ENCODE measurements at regions not wholly inside any gene's neighbourhood (a gene's known extent, or its start where the extent isn't known, plus 50 kb on each side); places are given as distances from the start of the nearest gene placed in this dataset.

GRCh38 chr5:58085800-58086199 lies 374.1 kb downstream of the PLK2 start:
- Histone ChIP-seq H3K36me3 (ENCODE audit: control insufficient read depth, insufficient read depth, low read length) (no peaks in the 10 kb centered on the region), H3K27me3 (ENCODE audit: control insufficient read depth, insufficient read depth, low read length) (no peaks in the 10 kb centered on the region), H3K4me3 (ENCODE audit: low read depth, low read length) (no peak overlapping the region)
- FAIRE-seq (peak; percentile 50), DNase-seq (ENCODE audit: low read depth) (peak; percentile 45)
- no peak for TF ChIP-seq CTCF (IDR thresholded peaks at IDR 0.05; ENCODE audit: insufficient read depth, low read length, severe bottlenecking)

DNA sequence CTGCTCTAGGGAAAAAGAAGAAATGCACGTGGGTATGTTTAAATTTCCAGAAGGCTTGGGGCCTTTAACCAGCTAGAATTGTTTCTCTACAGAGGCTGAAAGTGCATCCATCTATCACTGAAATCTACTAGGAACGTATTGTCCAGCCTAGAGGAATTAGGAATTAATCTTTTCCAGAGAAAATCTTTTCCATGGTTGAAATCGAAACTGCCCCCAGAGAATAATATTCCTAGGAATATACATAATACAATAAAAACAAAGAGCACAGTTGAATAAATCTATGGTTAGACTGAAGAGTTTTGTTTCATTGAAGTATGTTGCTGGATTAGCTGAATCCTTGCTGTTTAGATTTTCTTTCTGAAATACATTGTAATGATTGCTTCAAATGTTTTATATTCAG lies 378.5 kb downstream of the PLK2 start:
- no peak overlapping the region for H3K4me3 ChIP-seq (ENCODE audit: low read depth, low read length)
- FAIRE-seq (no peak), DNase-seq (ENCODE audit: low read depth) (no peak)
- H3K27me3 ChIP-seq (ENCODE audit: control insufficient read depth, insufficient read depth, low read length), result no peaks in the 10 kb centered on the region
- H3K36me3 ChIP-seq (ENCODE audit: control insufficient read depth, insufficient read depth, low read length), result no peaks in the 10 kb centered on the region
- no peak for TF ChIP-seq CTCF (IDR thresholded peaks at IDR 0.05; ENCODE audit: insufficient read depth, low read length, severe bottlenecking)

DNA sequence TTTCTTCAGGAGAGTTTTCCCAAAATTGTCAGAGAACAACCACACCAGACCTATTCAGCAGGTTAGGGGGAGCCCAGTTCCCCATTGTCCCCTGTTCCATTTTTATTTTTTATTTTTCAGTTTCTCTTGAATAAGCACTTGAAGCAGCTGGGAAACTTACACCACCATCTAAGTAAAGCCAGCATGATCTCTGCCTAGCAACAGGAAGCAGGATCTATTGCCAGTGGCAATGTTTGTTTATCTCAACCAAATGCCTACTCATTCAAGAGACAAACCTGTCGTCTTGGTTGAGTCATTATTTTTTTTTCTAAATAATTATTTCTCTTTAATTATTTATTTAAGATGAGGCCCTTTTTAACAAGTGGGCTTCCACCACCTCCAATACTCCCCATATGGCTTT lies 379.3 kb downstream of the PLK2 start:
- no peak for TF ChIP-seq CTCF (IDR thresholded peaks at IDR 0.05; ENCODE audit: insufficient read depth, low read length, severe bottlenecking)

DNA sequence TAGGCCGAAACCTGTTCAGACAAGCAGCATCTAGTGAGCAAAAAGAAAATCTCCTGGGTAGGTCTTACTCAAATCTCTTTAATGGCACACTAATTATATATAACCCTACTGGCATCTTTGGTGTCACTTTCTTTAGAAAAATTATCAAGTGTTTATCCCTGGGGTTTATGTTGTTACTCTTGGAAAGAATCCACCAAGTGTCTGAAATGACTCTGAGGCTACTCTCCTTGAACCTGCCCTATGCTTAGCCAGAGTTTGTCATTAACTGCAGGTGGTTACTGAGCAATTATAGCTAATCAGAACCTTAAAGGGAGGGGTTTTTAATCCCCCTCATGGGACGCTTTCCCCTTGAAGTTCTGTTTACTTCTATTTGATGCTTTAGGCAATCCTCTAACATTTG lies 381.9 kb downstream of the PLK2 start:
- Histone ChIP-seq H3K36me3 (ENCODE audit: control insufficient read depth, insufficient read depth, low read length) (no peaks in the 10 kb centered on the region), H3K27me3 (ENCODE audit: control insufficient read depth, insufficient read depth, low read length) (no peaks in the 10 kb centered on the region), H3K4me3 (ENCODE audit: low read depth, low read length) (no peak overlapping the region)
- TF ChIP-seq CTCF (IDR thresholded peaks at IDR 0.05; ENCODE audit: insufficient read depth, low read length, severe bottlenecking), result no peak
- DNase-seq (ENCODE audit: low read depth), result no peak
- no peak for FAIRE-seq

More for the DNA sequence above, 379.3 kb downstream of the PLK2 start:
- Histone ChIP-seq H3K27me3 (ENCODE audit: control insufficient read depth, insufficient read depth, low read length) (no peaks in the 10 kb centered on the region), H3K4me3 (ENCODE audit: low read depth, low read length) (no peak overlapping the region), H3K36me3 (ENCODE audit: control insufficient read depth, insufficient read depth, low read length) (no peaks in the 10 kb centered on the region)
- FAIRE-seq, result no peak
- peak; percentile 93 for DNase-seq (ENCODE audit: low read depth)

DNA sequence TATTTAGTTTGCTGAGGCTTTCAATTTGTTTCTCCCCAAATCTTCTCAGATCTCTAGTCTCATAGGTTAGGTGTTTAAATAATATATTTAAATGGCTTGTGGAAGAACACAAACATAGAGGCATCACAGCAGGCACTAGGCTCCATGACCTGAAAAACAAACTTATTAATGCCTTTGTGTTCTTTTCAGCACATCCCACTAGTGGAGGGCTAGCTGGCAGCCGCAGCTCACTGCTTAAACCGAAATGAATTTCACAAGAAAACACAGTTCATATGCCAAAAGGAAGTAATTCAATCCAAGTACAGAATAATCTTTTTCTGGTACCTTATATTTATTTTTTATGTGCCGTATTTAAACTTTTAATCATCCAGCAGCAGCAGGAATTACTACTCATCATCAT lies 382.5 kb downstream of the PLK2 start:
- Histone ChIP-seq H3K4me3 (ENCODE audit: low read depth, low read length) (no peak overlapping the region), H3K27me3 (ENCODE audit: control insufficient read depth, insufficient read depth, low read length) (no peaks in the 10 kb centered on the region), H3K36me3 (ENCODE audit: control insufficient read depth, insufficient read depth, low read length) (no peaks in the 10 kb centered on the region)
- DNase-seq (ENCODE audit: low read depth) (no peak), FAIRE-seq (no peak)
- no peak for TF ChIP-seq CTCF (IDR thresholded peaks at IDR 0.05; ENCODE audit: insufficient read depth, low read length, severe bottlenecking)

- no peak for TF ChIP-seq CTCF (IDR thresholded peaks at IDR 0.05; ENCODE audit: insufficient read depth, low read length, severe bottlenecking)
- DNase-seq (ENCODE audit: low read depth), result peak; percentile 28
- H3K36me3 ChIP-seq (ENCODE audit: control insufficient read depth, insufficient read depth, low read length), result no peaks in the 10 kb centered on the region
- H3K4me3 ChIP-seq (ENCODE audit: low read depth, low read length), result no peak overlapping the region
- no peak for FAIRE-seq
- no peaks in the 10 kb centered on the region for H3K27me3 ChIP-seq (ENCODE audit: control insufficient read depth, insufficient read depth, low read length)
Measured at GRCh38 chr5:58076483-58077257, 383.2 kb downstream of the PLK2 start.
